GM21526 (cell line): ENCODE measurements at regions not wholly inside any gene's neighbourhood (a gene's known extent, or its start where the extent isn't known, plus 50 kb on each side); places are given as distances from the start of the nearest gene placed in this dataset.

Source experiments
- ATAC-seq: cut with Tn5 transposase; IDR thresholded peaks from one replicate; pipeline ENCODE4 v1.9.1; 2021; ENCODE audit warnings: moderate library complexity; ENCODE audit not compliant: unreplicated experiment, low FRiP score

DNA sequence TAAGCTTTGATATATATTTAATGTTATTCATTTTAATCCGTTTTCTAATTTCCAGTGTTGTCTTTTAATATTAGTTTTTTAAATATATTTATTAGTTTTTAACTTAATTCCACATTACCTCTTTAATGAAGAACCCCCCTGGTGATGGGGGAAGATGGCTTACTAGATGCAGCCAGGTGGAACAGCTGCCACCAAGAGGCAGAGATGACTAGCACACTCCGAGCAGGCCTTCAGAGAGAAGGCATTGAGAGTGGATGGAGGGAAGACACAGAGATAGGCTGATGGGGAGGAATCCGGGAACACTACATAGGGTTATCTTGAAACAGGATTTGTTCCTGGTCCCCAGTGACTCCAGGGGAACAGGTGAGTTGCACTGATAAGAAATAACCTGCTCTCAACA, 771.6 kb downstream of the LRFN5 start:
- no peak for ATAC-seq

DNA sequence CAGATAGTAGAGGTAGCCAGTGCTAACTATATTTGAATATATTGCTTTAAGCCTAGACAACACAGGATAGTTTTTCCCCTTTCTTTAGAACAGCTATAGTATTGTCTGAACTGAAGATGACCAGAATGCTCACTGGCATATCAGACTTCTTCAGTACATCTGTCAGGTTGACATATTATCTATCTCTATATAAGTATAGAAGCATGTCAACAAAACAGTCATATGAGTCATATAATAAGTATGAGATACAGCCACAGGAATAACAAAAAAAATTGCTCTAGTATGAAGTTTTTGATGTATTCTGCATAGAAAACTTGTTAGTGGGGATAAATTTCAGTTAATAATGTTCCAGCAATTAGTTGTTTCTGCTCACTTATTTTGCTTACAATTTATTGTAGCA, 767.7 kb downstream of the LRFN5 start:
- ATAC-seq = no peak

DNA sequence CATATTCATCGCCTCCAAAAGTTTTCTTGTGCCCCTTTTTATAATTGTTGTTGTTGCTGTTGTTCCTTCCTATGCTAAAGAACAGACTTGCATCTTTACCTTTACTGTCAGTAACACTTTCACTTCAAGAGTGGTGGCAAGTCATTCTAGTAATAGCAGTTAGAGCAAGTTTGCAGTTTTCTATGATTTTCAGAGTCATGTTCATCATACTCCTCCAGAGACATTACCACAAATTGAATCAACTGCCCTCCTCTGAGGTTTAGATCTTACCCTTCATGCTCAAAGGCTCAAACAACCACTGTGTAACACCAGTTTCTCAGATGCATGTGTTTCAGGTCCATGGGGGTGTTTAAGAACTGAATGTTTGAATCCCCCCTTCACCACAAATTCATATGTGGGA, 763.4 kb downstream of the LRFN5 start:
- ATAC-seq = no peak

DNA sequence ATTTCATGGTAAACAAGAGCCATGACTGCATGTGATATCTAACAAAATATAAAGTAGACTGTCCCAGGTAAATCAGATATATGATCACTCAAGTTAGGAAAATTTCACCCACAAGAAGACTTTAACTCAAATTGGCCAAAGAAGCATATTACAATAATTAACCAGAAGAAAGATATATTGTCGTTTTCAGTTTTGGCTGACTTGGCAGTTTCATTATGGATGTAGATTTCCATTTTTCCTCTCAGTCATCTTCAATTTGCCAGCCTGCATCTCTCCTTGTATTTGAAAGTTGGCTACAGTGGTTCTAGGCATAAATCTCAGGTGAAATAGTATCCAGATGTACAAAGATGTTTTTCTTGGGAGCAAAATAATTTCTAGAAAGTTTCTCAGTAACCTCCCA, 761.6 kb downstream of the LRFN5 start:
- no peak for ATAC-seq

DNA sequence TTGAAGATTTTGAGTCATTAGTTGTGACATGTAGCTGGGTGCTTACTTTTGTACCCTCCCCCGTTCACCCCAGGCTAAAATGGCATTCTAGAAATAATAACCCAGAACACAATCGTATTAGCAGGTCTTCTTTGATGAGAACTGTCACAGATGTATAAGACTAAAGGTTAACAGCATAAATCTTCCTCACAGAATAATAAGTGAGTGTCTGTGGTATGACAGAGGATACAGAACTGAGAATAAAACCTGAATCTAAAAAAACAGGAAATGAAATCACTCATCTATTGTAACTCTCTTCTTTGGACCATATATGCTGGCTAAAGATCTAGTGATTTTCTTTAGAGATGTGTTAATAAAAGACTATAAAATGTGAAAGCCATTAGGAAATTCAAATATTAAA, 746.6 kb downstream of the LRFN5 start:
- ATAC-seq = peak; percentile 87

DNA sequence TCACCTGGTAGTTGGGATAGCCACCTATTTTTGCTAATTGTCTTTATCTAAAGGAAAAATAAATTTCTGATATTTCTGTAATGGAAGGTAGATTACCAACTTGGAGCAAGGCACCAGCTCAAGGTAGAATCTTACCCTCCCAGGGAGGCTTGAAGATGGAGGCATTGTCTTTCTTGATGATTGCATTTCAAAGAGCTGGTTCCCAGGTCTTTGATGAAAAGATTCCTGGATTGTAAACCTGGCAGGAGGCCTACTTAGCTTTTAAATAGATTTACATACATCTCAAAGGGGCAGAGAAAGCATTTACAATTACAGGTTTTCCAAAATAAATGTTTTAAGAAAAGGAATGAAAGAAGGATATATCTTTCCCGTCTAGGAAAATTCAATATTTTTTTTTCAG, 729.2 kb downstream of the LRFN5 start:
- ATAC-seq = no peak

DNA sequence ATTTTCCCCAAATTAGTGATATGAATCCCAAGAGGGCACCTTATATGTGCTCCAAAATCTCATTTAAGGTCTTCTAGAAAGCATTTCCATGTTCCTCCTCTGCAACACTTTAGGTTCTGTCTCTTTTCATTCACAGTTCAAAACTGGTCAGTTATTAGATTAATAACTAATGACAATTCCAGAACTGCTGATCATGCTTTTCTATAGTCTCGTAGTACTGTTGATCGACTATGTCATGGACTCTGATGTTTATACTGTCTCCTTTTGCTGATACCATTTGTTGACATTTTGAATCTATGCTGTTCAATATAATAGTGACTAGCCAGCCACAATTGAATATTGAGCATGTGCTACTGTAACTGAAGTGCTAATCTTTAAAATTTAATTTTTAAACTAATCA, 728.3 kb downstream of the LRFN5 start:
- ATAC-seq = no peak

DNA sequence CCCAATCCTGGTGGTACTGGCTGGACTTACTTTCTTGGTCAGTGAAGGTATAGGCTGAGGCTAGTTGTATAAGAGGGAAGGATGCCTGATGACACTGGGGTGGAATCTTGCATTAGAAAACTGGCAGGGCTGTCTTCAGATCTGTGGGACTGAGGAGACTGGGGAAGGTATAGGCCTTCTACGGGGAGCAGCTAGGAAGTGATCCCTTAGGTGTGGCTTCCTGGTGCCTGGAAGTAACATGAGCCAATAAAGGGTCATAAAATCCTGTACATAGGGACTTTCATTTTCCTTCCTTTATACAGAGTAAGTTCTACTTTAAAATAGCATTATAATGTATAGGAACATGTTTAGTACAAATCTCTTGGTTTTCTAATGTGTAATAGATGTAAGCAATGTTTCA, 716.8 kb downstream of the LRFN5 start:
- ATAC-seq = no peak

DNA sequence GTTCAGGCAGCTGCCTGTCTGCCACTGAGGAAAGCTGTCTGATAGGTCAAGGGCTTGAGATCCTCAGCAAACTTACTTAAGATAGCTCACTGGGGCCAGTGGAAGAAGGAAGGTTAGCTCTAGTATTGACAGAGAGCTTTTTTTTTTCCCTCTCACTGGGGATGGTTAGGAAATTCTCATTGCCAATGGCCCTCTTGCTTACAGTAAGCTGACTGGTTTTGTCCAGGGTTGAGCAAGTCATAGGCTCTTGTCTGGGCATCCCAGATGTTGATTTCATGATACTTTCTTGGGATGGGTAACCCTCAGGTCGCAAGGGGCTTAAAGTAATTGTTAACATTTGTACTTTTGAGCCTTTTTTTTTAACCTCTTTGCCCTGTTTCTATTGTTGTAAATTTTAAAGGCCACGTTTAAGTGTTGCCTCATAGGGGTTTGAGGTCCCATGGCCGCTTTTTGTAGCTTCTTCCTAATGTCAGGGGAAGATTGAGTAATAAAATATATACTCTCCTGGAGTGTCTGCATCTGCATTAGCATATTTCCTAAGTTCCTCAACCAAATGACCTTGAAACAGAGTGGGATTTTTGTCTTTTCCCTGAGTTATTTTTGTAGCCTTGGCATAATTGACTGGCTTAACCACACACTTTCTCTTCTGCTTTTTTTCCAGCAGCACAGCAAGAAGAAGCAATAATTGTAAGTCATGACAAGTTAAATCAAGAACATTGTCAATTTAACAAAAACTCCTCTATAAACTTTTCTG, 716.0 kb downstream of the LRFN5 start:
- no peak for ATAC-seq

DNA sequence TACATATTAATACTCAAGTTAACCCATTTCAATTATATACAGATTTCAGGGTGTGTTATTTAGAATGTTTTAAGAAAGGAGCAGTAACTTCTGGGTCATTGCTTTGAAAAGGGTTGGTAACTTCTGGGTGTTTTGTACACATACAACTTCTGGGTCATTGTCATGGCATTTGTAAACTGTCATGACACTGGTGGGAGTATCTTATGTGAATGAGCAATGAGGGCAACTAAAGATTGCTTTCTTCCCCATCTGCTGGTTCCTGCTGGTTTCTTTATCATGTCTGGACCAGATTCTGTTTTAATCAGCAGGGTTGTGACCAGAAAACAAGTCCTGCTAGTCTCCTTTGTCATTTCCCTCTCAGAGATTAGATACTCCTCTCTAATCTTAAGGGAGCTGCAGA, 713.3 kb downstream of the LRFN5 start:
- no peak for ATAC-seq

DNA sequence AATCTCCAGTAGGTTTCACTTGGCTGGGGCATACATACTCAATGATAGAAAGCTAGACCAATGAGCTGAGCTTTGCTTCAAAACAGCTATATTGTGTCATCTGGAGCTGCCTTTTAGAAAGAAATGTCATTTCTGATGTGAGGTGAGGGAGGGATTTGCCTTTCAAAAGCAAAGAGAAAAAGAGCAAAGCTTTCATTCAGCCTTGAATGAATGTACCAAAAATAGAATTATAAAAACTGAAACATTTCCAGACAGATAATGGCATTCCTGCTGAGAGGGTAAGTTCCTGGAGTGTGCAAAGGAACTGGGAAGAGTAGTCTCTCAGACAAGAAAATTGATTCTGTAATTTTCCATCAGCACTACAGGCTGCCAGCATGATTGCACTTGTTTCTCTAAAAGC, 710.0 kb downstream of the LRFN5 start:
- ATAC-seq = no peak

DNA sequence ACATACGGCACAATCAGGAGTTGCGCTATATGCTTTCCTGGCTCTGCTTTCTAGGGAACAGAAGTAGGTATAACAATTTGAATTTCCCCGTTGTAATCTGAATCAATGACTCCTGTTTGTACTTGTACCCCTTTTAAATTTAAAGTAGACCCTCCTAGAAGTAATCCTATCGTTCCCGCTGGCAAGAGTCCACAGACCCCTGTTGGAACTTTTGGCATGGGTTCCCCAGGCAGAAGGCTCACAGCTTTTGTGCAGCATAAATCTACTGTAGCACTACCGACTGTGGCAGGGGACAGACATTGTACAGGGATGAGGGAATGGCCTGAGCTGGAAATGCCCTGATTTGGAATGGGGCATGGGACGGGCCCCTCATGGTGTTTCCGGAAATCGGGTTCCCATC, 705.2 kb downstream of the LRFN5 start:
- ATAC-seq = no peak

DNA sequence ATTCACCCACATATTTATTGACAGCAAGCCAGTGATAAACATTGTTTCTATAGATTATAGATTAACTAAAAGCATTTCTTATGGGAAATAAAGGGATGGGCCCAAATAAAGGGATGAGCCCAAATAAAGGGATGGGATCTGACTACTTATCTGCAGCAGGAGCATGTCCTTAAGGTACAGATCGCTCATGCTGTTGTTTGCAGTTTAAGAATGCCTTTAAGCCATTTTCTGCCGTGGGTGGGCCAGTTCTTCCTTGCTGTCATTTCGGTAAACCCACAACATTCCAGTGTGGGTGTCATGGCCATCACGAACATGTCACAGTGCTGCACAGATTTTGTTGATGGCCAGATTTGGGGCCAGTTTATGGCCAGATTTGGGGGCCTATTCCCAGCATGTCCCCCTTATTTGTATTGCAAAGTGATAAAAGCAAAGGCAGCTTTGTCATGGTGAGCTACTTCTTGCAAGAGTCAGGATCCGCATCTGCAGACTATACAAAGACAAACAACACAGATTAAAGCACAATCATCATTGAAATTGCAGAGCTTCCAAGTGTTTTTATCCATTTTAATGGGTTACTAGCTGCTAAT, 700.7 kb downstream of the LRFN5 start:
- no peak for ATAC-seq

DNA sequence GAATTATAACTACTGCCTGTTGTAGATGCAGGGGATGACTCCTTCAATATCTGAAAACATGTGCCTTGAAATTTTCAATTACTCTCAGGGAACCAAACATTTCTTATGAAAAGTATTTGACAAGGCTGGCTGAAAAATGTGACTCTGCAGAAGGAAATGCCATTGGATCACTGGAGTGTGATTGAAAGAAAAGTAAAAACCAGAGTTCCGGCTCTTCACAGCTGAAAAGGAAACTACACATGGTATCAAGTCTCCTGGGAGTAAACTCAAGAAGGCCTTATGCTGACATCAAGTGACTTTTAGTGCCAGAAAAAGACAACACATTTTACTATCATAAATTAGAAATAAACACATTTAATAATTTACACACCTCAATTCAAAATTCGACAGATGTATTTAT, 693.0 kb downstream of the LRFN5 start:
- peak; percentile 96 for ATAC-seq

DNA sequence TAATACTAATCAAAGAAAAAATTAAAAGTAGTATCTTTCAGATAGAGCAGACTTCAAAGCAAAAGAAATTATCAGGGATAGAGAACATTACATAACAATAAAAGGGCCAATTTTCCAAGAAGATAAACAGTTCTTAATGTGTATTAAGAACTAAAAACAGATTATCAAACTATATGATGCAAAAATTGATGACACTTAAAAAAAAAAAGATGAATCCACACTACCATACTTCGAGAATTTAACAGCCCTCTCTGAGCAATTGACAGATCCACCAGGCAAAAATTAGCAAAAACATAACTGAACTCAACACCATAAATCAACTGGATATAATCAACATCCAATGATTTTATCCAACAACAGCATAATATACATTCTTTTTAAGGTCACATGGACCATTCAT, 686.5 kb downstream of the LRFN5 start:
- no peak for ATAC-seq

DNA sequence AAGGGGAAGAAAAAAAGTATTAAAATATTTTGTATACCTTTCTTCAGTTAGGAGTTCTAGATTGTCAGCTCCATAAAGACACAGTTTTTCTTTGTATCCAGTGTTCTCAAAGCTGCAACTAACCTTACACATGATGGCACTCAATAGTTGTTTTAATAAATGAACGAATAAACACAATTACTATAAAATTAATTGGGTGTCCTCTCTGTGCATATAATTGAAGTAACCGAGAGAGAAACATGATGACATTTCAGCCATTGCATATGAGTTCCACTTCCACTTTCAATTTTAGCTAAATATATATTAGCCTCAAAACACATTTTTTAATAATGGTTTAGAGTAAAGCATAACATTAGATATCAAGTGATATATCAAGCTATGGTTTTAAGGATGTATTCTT, 671.2 kb downstream of the LRFN5 start:
- ATAC-seq = no peak

DNA sequence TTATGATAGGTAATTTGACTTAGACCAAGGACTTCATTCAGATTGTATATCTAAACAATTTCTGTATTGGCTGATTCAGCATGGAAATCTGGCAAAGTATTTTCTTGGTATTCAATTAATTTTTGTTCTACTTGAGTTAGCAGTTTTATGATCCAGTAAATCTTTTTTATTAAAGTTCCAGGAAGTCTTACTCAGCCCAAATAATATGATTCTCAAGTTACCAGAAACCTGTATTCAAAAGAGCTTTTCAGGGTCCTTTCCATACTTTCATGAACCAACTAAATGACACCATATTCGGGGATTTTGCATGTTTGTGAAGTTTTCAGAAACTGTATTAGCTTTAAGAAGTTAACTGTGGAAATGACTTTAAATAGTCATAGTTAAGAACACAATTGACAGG, 662.6 kb downstream of the LRFN5 start:
- ATAC-seq = no peak

DNA sequence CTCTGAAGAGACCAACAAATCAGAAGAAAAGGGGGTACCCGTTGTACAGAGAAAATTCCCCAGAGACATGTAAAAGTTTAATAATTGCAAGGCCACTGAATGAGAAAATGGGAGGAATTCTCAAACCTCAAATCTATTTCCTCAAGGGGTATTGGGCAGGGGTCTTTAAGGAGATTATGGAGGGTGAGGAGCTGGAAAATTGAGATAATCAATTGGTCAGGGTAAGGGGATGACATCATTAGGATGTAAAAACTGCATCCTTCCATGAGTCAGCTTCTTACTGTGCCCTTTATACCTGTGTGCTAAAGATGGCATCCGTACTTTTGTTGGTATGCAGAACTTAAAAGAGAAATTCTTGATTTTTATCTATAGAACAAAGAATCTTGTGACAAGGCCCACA, 641.5 kb downstream of the LRFN5 start:
- no peak for ATAC-seq

DNA sequence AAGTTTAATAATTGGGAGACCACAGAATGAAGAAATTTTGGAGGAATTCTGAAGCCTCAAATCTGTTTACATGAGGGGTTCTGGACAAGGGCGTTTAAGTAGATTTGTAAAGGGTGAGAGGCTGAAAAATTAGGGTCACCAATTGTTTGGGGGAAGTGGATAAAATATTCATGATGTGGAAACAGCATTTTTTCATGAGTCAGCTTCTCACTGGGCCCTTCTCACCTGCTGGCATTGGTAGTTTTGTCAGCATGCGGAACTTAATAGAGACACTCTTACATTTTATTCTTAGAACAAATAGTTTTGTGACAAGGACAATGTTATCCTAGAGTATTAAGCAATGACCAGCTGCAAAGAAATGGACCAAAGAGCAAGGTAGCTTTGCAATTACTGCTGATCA, 634.4 kb downstream of the LRFN5 start:
- no peak for ATAC-seq

DNA sequence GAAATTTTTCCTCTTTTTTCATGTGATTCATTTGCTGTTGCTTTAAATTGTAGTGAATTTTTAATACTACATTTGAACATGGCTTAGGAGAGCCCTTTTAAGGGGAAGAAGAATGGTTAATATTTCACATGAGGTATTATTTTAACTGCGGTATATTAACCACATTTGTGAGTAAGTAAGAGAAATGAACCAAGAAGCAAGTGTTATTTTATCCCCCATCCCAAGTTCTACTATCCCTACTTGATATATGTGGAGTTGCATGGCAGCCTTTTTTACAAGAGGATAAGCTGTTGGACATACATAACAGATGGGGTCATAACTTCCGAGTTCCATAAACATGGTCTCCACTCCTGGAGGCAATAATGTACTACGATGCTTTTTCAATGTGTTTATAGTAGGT, 623.3 kb downstream of the LRFN5 start:
- ATAC-seq = no peak

DNA sequence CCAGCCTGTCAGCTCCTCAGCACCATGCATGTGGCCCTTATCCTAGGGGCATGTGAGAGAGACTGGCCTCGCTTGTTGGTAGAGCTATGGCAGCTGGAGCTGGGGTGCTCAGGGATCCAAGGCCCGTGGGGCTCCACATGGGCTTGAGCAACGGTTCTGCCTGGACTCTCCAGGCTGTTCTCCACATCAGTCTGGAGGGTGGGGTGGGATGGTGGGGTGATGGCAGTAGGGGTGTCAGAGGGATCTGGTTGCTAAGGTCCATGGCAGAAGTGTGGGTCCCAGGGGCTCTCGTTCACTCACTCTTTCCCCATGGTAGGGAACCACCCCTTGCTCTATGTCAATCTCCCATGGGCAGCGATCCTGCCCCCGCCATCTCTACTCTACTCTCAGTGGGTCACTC, 622.6 kb downstream of the LRFN5 start:
- no peak for ATAC-seq

DNA sequence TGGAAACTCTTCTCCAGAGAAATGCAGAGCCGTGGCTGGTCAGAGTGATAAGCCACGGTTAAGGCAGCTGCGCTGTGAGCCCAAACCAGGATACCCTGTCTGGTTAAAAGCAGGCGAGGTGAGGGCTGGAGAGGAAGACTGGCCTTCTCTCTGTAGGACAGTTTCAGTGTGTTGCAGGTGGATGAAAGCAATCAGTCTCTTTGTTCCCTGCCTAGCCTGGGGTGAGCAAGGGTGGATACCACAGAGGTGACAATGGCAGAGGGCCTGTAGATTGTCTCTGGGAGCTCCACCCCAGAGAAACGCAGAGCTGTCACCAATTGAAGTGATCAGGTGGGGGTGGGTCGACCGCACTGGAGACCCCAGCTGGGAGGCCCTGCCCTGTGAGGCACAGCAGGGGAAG, 621.9 kb downstream of the LRFN5 start:
- ATAC-seq = no peak
